ENCODE measurements at regions not wholly inside any gene's neighbourhood (a gene's known extent, or its start where the extent isn't known, plus 50 kb on each side); places are given as distances from the start of the nearest gene placed in this dataset.

- Mint-ChIP-seq H3K9me3 (peaks cover 17 to 58% (median 31%) of the 10 kb centered on the region in 6 donors), H3K4me3 (no peak overlapping the region), H3K27ac (no peak overlapping the region), H3K4me1 (no peaks in the 10 kb centered on the region), H3K36me3 (peaks cover 0 to 2% (median 0%) of the 10 kb centered on the region in 3 donors), H3K27me3 (ENCODE audit: low read depth in 3 of 3) (peaks cover 0 to 2% (median 0%) of the 10 kb centered on the region in 3 donors)
- no peak for DNase-seq
Observed at GRCh38 chr4:178599521-178599920, 1157.3 kb upstream of the AGA start.

GRCh38 chr4:178602833-178603232, 1160.6 kb upstream of the AGA start:
- no peaks in the 10 kb centered on the region for H3K4me1 Mint-ChIP-seq
- H3K36me3 Mint-ChIP-seq, result peaks cover 0 to 2% (median 0%) of the 10 kb centered on the region in 3 donors
- no peak overlapping the region for H3K4me3 Mint-ChIP-seq
- no peaks in the 10 kb centered on the region for H3K27me3 Mint-ChIP-seq (ENCODE audit: low read depth in 3 of 3)
- no peak for DNase-seq
- no peak overlapping the region for H3K27ac Mint-ChIP-seq
- peaks cover 17 to 57% (median 30%) of the 10 kb centered on the region in 6 donors for H3K9me3 Mint-ChIP-seq

- no peak for DNase-seq
- H3K27me3 Mint-ChIP-seq (ENCODE audit: low read depth in 3 of 3), result peaks cover 0 to 1% (median 0%) of the 10 kb centered on the region in 3 donors
- no peaks in the 10 kb centered on the region for H3K4me1 Mint-ChIP-seq
- peaks cover 0 to 3% (median 0%) of the 10 kb centered on the region in 3 donors for H3K36me3 Mint-ChIP-seq
- no peak overlapping the region for H3K4me3 Mint-ChIP-seq
- H3K9me3 Mint-ChIP-seq, result peaks cover 9 to 38% (median 22%) of the 10 kb centered on the region in 6 donors
- no peak overlapping the region for H3K27ac Mint-ChIP-seq
Observed at GRCh38 chr4:178611062-178611461, 1168.8 kb upstream of the AGA start.

GRCh38 chr4:178612733-178613132, 1170.5 kb upstream of the AGA start:
- Mint-ChIP-seq H3K4me1 (no peaks in the 10 kb centered on the region), H3K4me3 (no peak overlapping the region), H3K27me3 (ENCODE audit: low read depth in 3 of 3) (peaks cover 0 to 1% (median 0%) of the 10 kb centered on the region in 3 donors), H3K9me3 (peaks cover 12 to 38% (median 19%) of the 10 kb centered on the region in 6 donors), H3K27ac (no peak overlapping the region), H3K36me3 (peaks cover 0 to 3% (median 0%) of the 10 kb centered on the region in 3 donors)
- no peak for DNase-seq

- no peaks in the 10 kb centered on the region for H3K4me1 Mint-ChIP-seq
Observed at GRCh38 chr4:178632415-178632814, 1190.2 kb upstream of the AGA start.

GRCh38 chr4:178633263-178633662, 1191.0 kb upstream of the AGA start:
- Mint-ChIP-seq H3K36me3 (peaks cover 0 to 3% (median 0%) of the 10 kb centered on the region in 3 donors), H3K27ac (no peak overlapping the region), H3K9me3 (peaks cover 11 to 35% (median 21%) of the 10 kb centered on the region in 6 donors), H3K4me1 (no peaks in the 10 kb centered on the region), H3K27me3 (ENCODE audit: low read depth in 3 of 3) (no peaks in the 10 kb centered on the region), H3K4me3 (no peak overlapping the region)
- DNase-seq, result no peak

More at GRCh38 chr4:178632415-178632814, 1190.2 kb upstream of the AGA start:
- no peak overlapping the region for H3K27ac Mint-ChIP-seq
- H3K36me3 Mint-ChIP-seq, result peaks cover 0 to 3% (median 0%) of the 10 kb centered on the region in 3 donors
- H3K27me3 Mint-ChIP-seq (ENCODE audit: low read depth in 3 of 3), result no peaks in the 10 kb centered on the region
- peaks cover 8 to 32% (median 15%) of the 10 kb centered on the region in 6 donors for H3K9me3 Mint-ChIP-seq
- no peak overlapping the region for H3K4me3 Mint-ChIP-seq
- no peak for DNase-seq

- Mint-ChIP-seq H3K4me1 (no peaks in the 10 kb centered on the region), H3K9me3 (peaks cover 3 to 44% (median 23%) of the 10 kb centered on the region in 6 donors), H3K36me3 (peaks cover 0 to 4% (median 0%) of the 10 kb centered on the region in 3 donors), H3K4me3 (no peak overlapping the region), H3K27ac (no peak overlapping the region), H3K27me3 (ENCODE audit: low read depth in 3 of 3) (no peaks in the 10 kb centered on the region)
- no peak for DNase-seq
Observed at GRCh38 chr4:178664621-178665020, 1222.4 kb upstream of the AGA start.

GRCh38 chr4:178665916-178666315, 1223.7 kb upstream of the AGA start:
- Mint-ChIP-seq H3K9me3 (peaks cover 7 to 51% (median 28%) of the 10 kb centered on the region in 6 donors), H3K4me3 (no peak overlapping the region), H3K27me3 (ENCODE audit: low read depth in 3 of 3) (no peaks in the 10 kb centered on the region), H3K27ac (no peak overlapping the region), H3K36me3 (peaks cover 0 to 4% (median 0%) of the 10 kb centered on the region in 3 donors), H3K4me1 (no peaks in the 10 kb centered on the region)
- DNase-seq, result no peak

GRCh38 chr4:178671766-178672165, 1229.5 kb upstream of the AGA start:
- no peaks in the 10 kb centered on the region for H3K4me1 Mint-ChIP-seq
- H3K27me3 Mint-ChIP-seq (ENCODE audit: low read depth in 3 of 3), result no peaks in the 10 kb centered on the region
- H3K36me3 Mint-ChIP-seq, result no peaks in the 10 kb centered on the region
- peaks cover 14 to 50% (median 21%) of the 10 kb centered on the region in 6 donors for H3K9me3 Mint-ChIP-seq
- no peak overlapping the region for H3K27ac Mint-ChIP-seq
- no peak overlapping the region for H3K4me3 Mint-ChIP-seq
- DNase-seq, result no peak

- DNase-seq, result no peak
- Mint-ChIP-seq H3K27me3 (ENCODE audit: low read depth in 3 of 3) (no peaks in the 10 kb centered on the region), H3K36me3 (no peaks in the 10 kb centered on the region), H3K27ac (no peak overlapping the region), H3K4me1 (no peaks in the 10 kb centered on the region), H3K4me3 (no peak overlapping the region), H3K9me3 (peaks cover 17 to 47% (median 23%) of the 10 kb centered on the region in 6 donors)
Observed at GRCh38 chr4:178672512-178672911, 1230.3 kb upstream of the AGA start.

- Mint-ChIP-seq H3K36me3 (peaks cover 0 to 4% (median 0%) of the 10 kb centered on the region in 3 donors), H3K27ac (no peak overlapping the region), H3K4me3 (no peak overlapping the region), H3K27me3 (ENCODE audit: low read depth in 3 of 3) (peaks cover 0 to 2% (median 0%) of the 10 kb centered on the region in 3 donors), H3K4me1 (no peaks in the 10 kb centered on the region), H3K9me3 (peaks cover 10 to 49% (median 26%) of the 10 kb centered on the region in 6 donors)
- DNase-seq, result no peak
Observed at GRCh38 chr4:178681871-178682270, 1239.6 kb upstream of the AGA start.

GRCh38 chr4:178689926-178690325, 1247.7 kb upstream of the AGA start:
- no peak overlapping the region for H3K27ac Mint-ChIP-seq
- H3K27me3 Mint-ChIP-seq (ENCODE audit: low read depth in 3 of 3), result peaks cover 0 to 2% (median 2%) of the 10 kb centered on the region in 3 donors
- no peaks in the 10 kb centered on the region for H3K36me3 Mint-ChIP-seq
- no peak for DNase-seq
- peaks cover 12 to 46% (median 29%) of the 10 kb centered on the region in 6 donors for H3K9me3 Mint-ChIP-seq
- H3K4me1 Mint-ChIP-seq, result no peaks in the 10 kb centered on the region
- no peak overlapping the region for H3K4me3 Mint-ChIP-seq

- Mint-ChIP-seq H3K4me1 (no peaks in the 10 kb centered on the region), H3K27me3 (ENCODE audit: low read depth in 3 of 3) (peaks cover 0 to 2% (median 0%) of the 10 kb centered on the region in 3 donors), H3K4me3 (no peak overlapping the region), H3K9me3 (peaks cover 7 to 31% (median 17%) of the 10 kb centered on the region in 6 donors), H3K27ac (no peak overlapping the region), H3K36me3 (no peaks in the 10 kb centered on the region)
- DNase-seq, result no peak
Observed at GRCh38 chr4:178693816-178694215, 1251.6 kb upstream of the AGA start.

- H3K27me3 Mint-ChIP-seq (ENCODE audit: low read depth in 3 of 3), result no peaks in the 10 kb centered on the region
- DNase-seq, result no peak
- H3K27ac Mint-ChIP-seq, result no peak overlapping the region
- H3K4me3 Mint-ChIP-seq, result no peak overlapping the region
- H3K4me1 Mint-ChIP-seq, result no peaks in the 10 kb centered on the region
- peaks cover 1 to 35% (median 13%) of the 10 kb centered on the region in 6 donors for H3K9me3 Mint-ChIP-seq
- H3K36me3 Mint-ChIP-seq, result no peaks in the 10 kb centered on the region
Observed at GRCh38 chr4:178696515-178696914, 1254.3 kb upstream of the AGA start.

GRCh38 chr4:178712486-178712885, 1270.2 kb upstream of the AGA start:
- H3K36me3 Mint-ChIP-seq, result no peaks in the 10 kb centered on the region
- peaks cover 15 to 42% (median 26%) of the 10 kb centered on the region in 6 donors for H3K9me3 Mint-ChIP-seq
- H3K27me3 Mint-ChIP-seq (ENCODE audit: low read depth in 3 of 3), result no peaks in the 10 kb centered on the region
- no peak for DNase-seq
- H3K27ac Mint-ChIP-seq, result no peak overlapping the region
- no peaks in the 10 kb centered on the region for H3K4me1 Mint-ChIP-seq
- H3K4me3 Mint-ChIP-seq, result no peak overlapping the region

Data from immature natural killer cell (primary cell).